Glutamatergic neuron (in vitro differentiated cells): ENCODE measurements at regions not wholly inside any gene's neighbourhood (a gene's known extent, or its start where the extent isn't known, plus 50 kb on each side); places are given as distances from the start of the nearest gene placed in this dataset.
A peak's percentile ranks its signal among the peaks of the same experiment; 100 is the strongest.

Experiments used
- DNase-seq: peaks from one replicate; pipeline ENCODE4 v3.0.0; 2022
- H3K27ac Mint-ChIP-seq: one replicate; pipeline ENCODE4 v1.8.0; 2020; ENCODE audit warnings: mild to moderate bottlenecking, mixed read lengths, inconsistent platforms; ENCODE audit not compliant: unreplicated experiment
- H3K27me3 Mint-ChIP-seq: one replicate; pipeline ENCODE4 v1.8.0; 2020; ENCODE audit warnings: mild to moderate bottlenecking, moderate library complexity, mixed read lengths, inconsistent platforms; ENCODE audit not compliant: unreplicated experiment
- H3K36me3 Mint-ChIP-seq: one replicate; pipeline ENCODE4 v1.8.0; 2020; ENCODE audit warnings: mild to moderate bottlenecking, mixed read lengths, inconsistent platforms; ENCODE audit not compliant: unreplicated experiment
- H3K4me1 Mint-ChIP-seq: one replicate; pipeline ENCODE4 v1.8.0; 2020; ENCODE audit warnings: mild to moderate bottlenecking, low read depth, mixed read lengths, inconsistent platforms; ENCODE audit not compliant: unreplicated experiment
- H3K4me3 Mint-ChIP-seq: one replicate; pipeline ENCODE4 v1.8.0; 2020; ENCODE audit warnings: mild to moderate bottlenecking, mixed read lengths, inconsistent platforms; ENCODE audit not compliant: unreplicated experiment
- H3K9me3 Mint-ChIP-seq: one replicate; pipeline ENCODE4 v1.8.0; 2020; ENCODE audit warnings: mild to moderate bottlenecking, moderate library complexity, mixed read lengths, inconsistent platforms; ENCODE audit not compliant: unreplicated experiment
- TF ChIP-seq, protein P1 (sequence below): fragments of 200-600 bp; sonication (generic); IDR thresholded peaks from one replicate; pipeline ENCODE4 v1.5.0; 2021; ENCODE audit not compliant: partially characterized antibody, unreplicated experiment

DNA sequence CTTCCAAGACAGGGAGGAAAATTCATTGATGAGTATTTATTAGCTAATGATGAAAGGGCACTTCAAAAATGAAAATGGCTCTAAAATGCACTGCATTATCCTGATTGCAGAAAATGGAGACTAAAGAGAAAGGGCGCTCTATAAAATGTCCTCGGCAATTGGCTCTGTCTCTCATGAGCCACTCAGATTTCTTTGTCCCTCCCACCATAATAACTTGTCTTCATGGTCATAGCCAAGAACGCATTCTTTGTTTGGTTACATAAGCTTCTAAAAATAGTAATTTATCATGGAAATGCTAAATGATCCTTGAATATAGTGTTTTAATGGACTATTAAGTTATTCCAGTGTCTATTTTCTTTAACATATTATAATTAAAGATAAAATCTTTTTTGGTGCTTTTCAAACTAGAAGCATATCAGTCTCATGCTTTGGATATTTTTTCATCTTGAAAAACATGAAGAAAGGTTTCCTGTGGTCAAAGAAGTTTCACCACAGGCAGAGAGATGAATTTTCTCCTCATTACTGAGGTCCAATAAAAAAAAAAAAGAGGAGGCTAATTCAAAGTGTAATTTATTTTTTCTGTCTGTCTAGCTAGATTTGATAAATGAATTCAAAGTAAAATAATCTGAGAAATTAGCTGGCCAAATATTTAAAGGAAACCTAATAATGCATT, 238.1 kb upstream of the BLID start:
- Mint-ChIP-seq H3K36me3 (peaks cover 5% of the 10 kb centered on the region), H3K4me1 (peaks cover 15% of the 10 kb centered on the region), H3K9me3 (peaks cover 6% of the 10 kb centered on the region), H3K27me3 (no peaks in the 10 kb centered on the region), H3K27ac (no peak overlapping the region), H3K4me3 (no peak overlapping the region)
- TF ChIP-seq, protein P1, sequence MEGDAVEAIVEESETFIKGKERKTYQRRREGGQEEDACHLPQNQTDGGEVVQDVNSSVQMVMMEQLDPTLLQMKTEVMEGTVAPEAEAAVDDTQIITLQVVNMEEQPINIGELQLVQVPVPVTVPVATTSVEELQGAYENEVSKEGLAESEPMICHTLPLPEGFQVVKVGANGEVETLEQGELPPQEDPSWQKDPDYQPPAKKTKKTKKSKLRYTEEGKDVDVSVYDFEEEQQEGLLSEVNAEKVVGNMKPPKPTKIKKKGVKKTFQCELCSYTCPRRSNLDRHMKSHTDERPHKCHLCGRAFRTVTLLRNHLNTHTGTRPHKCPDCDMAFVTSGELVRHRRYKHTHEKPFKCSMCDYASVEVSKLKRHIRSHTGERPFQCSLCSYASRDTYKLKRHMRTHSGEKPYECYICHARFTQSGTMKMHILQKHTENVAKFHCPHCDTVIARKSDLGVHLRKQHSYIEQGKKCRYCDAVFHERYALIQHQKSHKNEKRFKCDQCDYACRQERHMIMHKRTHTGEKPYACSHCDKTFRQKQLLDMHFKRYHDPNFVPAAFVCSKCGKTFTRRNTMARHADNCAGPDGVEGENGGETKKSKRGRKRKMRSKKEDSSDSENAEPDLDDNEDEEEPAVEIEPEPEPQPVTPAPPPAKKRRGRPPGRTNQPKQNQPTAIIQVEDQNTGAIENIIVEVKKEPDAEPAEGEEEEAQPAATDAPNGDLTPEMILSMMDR: no peak
- no peak for DNase-seq

GRCh38 chr11:122353561-122353960, 237.5 kb upstream of the BLID start:
- peaks cover 1% of the 10 kb centered on the region for H3K9me3 Mint-ChIP-seq
- peak overlapping the region; percentile 74 for H3K27ac Mint-ChIP-seq
- no peaks in the 10 kb centered on the region for H3K27me3 Mint-ChIP-seq
- peaks cover 9% of the 10 kb centered on the region for H3K4me1 Mint-ChIP-seq
- no peak overlapping the region for H3K4me3 Mint-ChIP-seq
- TF ChIP-seq, protein P1: no peak
- peaks cover 5% of the 10 kb centered on the region for H3K36me3 Mint-ChIP-seq
- DNase-seq: no peak

- Mint-ChIP-seq H3K4me1 (peaks cover 2% of the 10 kb centered on the region), H3K4me3 (no peak overlapping the region)
- TF ChIP-seq, protein P1: no peak
Measured at GRCh38 chr11:122348659-122349409, 232.8 kb upstream of the BLID start.

DNA sequence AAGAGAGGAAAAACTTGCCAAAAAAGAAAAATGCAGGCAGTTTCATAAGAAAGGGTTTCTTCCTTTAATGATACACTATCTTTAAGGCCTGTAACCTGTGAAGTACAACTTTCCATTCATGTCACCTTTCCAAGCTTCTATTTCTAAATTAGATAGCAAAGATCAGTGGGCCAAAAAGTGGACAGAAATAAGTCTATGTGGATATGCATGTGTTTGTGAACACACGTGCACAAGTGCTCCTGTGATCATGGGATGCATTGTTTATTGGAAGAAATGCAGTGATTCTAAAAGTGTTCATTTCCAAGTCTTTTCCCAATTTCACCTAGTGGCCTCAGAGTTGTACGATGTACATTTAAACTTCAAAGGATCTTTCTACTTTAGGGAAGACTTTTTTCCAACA, 230.0 kb upstream of the BLID start:
- H3K36me3 Mint-ChIP-seq: no peaks in the 10 kb centered on the region
- no peaks in the 10 kb centered on the region for H3K9me3 Mint-ChIP-seq
- H3K4me1 Mint-ChIP-seq: no peaks in the 10 kb centered on the region
- no peak overlapping the region for H3K4me3 Mint-ChIP-seq
- no peaks in the 10 kb centered on the region for H3K27me3 Mint-ChIP-seq
- no peak overlapping the region for H3K27ac Mint-ChIP-seq
- TF ChIP-seq, protein P1: no peak
- DNase-seq: no peak

More at GRCh38 chr11:122348659-122349409, 232.8 kb upstream of the BLID start:
- H3K36me3 Mint-ChIP-seq: no peaks in the 10 kb centered on the region
- no peak for DNase-seq
- peaks cover 1% of the 10 kb centered on the region for H3K9me3 Mint-ChIP-seq
- H3K27me3 Mint-ChIP-seq: no peaks in the 10 kb centered on the region
- H3K27ac Mint-ChIP-seq: no peak overlapping the region

- no peaks in the 10 kb centered on the region for H3K9me3 Mint-ChIP-seq
- TF ChIP-seq, protein P1: no peak
- H3K27me3 Mint-ChIP-seq: no peaks in the 10 kb centered on the region
- no peaks in the 10 kb centered on the region for H3K36me3 Mint-ChIP-seq
- H3K4me3 Mint-ChIP-seq: no peak overlapping the region
- DNase-seq: no peak
- no peaks in the 10 kb centered on the region for H3K4me1 Mint-ChIP-seq
- H3K27ac Mint-ChIP-seq: no peak overlapping the region
Measured at GRCh38 chr11:122345586-122345985, 229.6 kb upstream of the BLID start.
